HUES6 (cell line): ENCODE measurements at regions not wholly inside any gene's neighbourhood (a gene's known extent, or its start where the extent isn't known, plus 50 kb on each side); places are given as distances from the start of the nearest gene placed in this dataset.

Experiments
- H3K27ac ChIP-seq: 2 replicates; pipeline ENCODE4 v1.7.0; 2013; ENCODE audit warnings: low read depth, mild to moderate bottlenecking, low read length, inconsistent platforms
- H3K27me3 ChIP-seq: 2 replicates; pipeline ENCODE4 v1.6.1; 2013; ENCODE audit warnings: low read length; ENCODE audit not compliant: control insufficient read depth, insufficient read depth
- H3K36me3 ChIP-seq: 2 replicates; pipeline ENCODE4 v1.6.1; 2013; ENCODE audit warnings: low read length; ENCODE audit not compliant: control insufficient read depth, insufficient read depth
- H3K4me1 ChIP-seq: 2 replicates; pipeline ENCODE4 v1.6.1; 2013; ENCODE audit warnings: low read length; ENCODE audit not compliant: control insufficient read depth, insufficient read depth
- H3K4me3 ChIP-seq: 2 replicates; pipeline ENCODE4 v1.5.1; 2013; ENCODE audit warnings: low read depth, low read length
- H3K9ac ChIP-seq: one replicate; pipeline ENCODE4 v1.6.1; 2013; ENCODE audit warnings: mild to moderate bottlenecking, low read length
- H3K9me3 ChIP-seq: 2 replicates; pipeline ENCODE4 v1.6.1; 2013; ENCODE audit warnings: low read depth, low read length; ENCODE audit not compliant: control insufficient read depth, insufficient read depth

GRCh38 chr10:3992382-3993178 is 207.6 kb upstream of the KLF6 start:
- Histone ChIP-seq H3K27me3 (no peaks in the 10 kb centered on the region), H3K4me3 (no peak overlapping the region), H3K9ac (no peak overlapping the region)

GRCh38 chr10:3990307-3990706 is 205.3 kb upstream of the KLF6 start:
- Histone ChIP-seq H3K27me3 (no peaks in the 10 kb centered on the region), H3K9me3 (no peaks in the 10 kb centered on the region), H3K4me3 (no peak overlapping the region), H3K27ac (no peak overlapping the region), H3K9ac (no peak overlapping the region), H3K4me1 (no peaks in the 10 kb centered on the region), H3K36me3 (no peaks in the 10 kb centered on the region)

More at GRCh38 chr10:3992382-3993178, 207.6 kb upstream of the KLF6 start:
- Histone ChIP-seq H3K4me1 (no peaks in the 10 kb centered on the region), H3K27ac (no peak overlapping the region), H3K36me3 (no peaks in the 10 kb centered on the region), H3K9me3 (no peaks in the 10 kb centered on the region)

GRCh38 chr10:3987143-3987974 is 202.3 kb upstream of the KLF6 start:
- Histone ChIP-seq H3K36me3 (no peaks in the 10 kb centered on the region), H3K4me1 (no peaks in the 10 kb centered on the region), H3K27me3 (no peaks in the 10 kb centered on the region), H3K9me3 (peaks cover 10% of the 10 kb centered on the region), H3K9ac (no peak overlapping the region), H3K4me3 (no peak overlapping the region), H3K27ac (no peak overlapping the region)

- H3K4me3 ChIP-seq: no peak overlapping the region
- no peaks in the 10 kb centered on the region for H3K4me1 ChIP-seq
- H3K9ac ChIP-seq: no peak overlapping the region
- H3K27ac ChIP-seq: no peak overlapping the region
- H3K27me3 ChIP-seq: no peaks in the 10 kb centered on the region
- H3K36me3 ChIP-seq: no peaks in the 10 kb centered on the region
- H3K9me3 ChIP-seq: peaks cover 10% of the 10 kb centered on the region
Observed at GRCh38 chr10:3986493-3987142, 201.6 kb upstream of the KLF6 start.

- no peak overlapping the region for H3K4me3 ChIP-seq
- H3K9ac ChIP-seq: no peak overlapping the region
- H3K4me1 ChIP-seq: no peaks in the 10 kb centered on the region
- peaks cover 10% of the 10 kb centered on the region for H3K9me3 ChIP-seq
- no peak overlapping the region for H3K27ac ChIP-seq
- H3K27me3 ChIP-seq: no peaks in the 10 kb centered on the region
- H3K36me3 ChIP-seq: no peaks in the 10 kb centered on the region
Observed at GRCh38 chr10:3982746-3983442, 197.9 kb upstream of the KLF6 start.

GRCh38 chr10:3981300-3981699 is 196.3 kb upstream of the KLF6 start:
- no peak overlapping the region for H3K9ac ChIP-seq
- H3K4me3 ChIP-seq: no peak overlapping the region
- no peak overlapping the region for H3K27ac ChIP-seq
- no peaks in the 10 kb centered on the region for H3K4me1 ChIP-seq
- H3K36me3 ChIP-seq: no peaks in the 10 kb centered on the region
- H3K9me3 ChIP-seq: peaks cover 10% of the 10 kb centered on the region
- no peaks in the 10 kb centered on the region for H3K27me3 ChIP-seq

GRCh38 chr10:3980660-3981059 is 195.7 kb upstream of the KLF6 start:
- H3K36me3 ChIP-seq: no peaks in the 10 kb centered on the region

GRCh38 chr10:3980144-3980543 is 195.1 kb upstream of the KLF6 start:
- no peaks in the 10 kb centered on the region for H3K27me3 ChIP-seq
- no peak overlapping the region for H3K4me3 ChIP-seq
- no peak overlapping the region for H3K27ac ChIP-seq
- peaks cover 10% of the 10 kb centered on the region for H3K9me3 ChIP-seq
- H3K4me1 ChIP-seq: no peaks in the 10 kb centered on the region
- H3K36me3 ChIP-seq: no peaks in the 10 kb centered on the region
- H3K9ac ChIP-seq: no peak overlapping the region

More at GRCh38 chr10:3980660-3981059, 195.7 kb upstream of the KLF6 start:
- Histone ChIP-seq H3K4me3 (no peak overlapping the region), H3K4me1 (no peaks in the 10 kb centered on the region), H3K9ac (no peak overlapping the region), H3K27me3 (no peaks in the 10 kb centered on the region), H3K27ac (no peak overlapping the region), H3K9me3 (peaks cover 10% of the 10 kb centered on the region)

- Histone ChIP-seq H3K36me3 (no peaks in the 10 kb centered on the region), H3K27ac (no peak overlapping the region), H3K4me1 (no peaks in the 10 kb centered on the region), H3K4me3 (no peak overlapping the region), H3K9ac (no peak overlapping the region), H3K27me3 (no peaks in the 10 kb centered on the region), H3K9me3 (peaks cover 10% of the 10 kb centered on the region)
Observed at GRCh38 chr10:3978761-3979160, 193.8 kb upstream of the KLF6 start.

GRCh38 chr10:3978174-3978573 is 193.2 kb upstream of the KLF6 start:
- no peak overlapping the region for H3K27ac ChIP-seq
- H3K36me3 ChIP-seq: no peaks in the 10 kb centered on the region
- no peaks in the 10 kb centered on the region for H3K27me3 ChIP-seq
- H3K9ac ChIP-seq: no peak overlapping the region
- no peaks in the 10 kb centered on the region for H3K4me1 ChIP-seq
- H3K4me3 ChIP-seq: no peak overlapping the region
- H3K9me3 ChIP-seq: peaks cover 8% of the 10 kb centered on the region
